ENCODE measurements at regions not wholly inside any gene's neighbourhood (a gene's known extent, or its start where the extent isn't known, plus 50 kb on each side); places are given as distances from the start of the nearest gene placed in this dataset.
"Not testable (repeated sequence)": the region's sequence is repeated elsewhere in the genome, so short reads cannot be mapped to it uniquely, and the experiment has no call there.

- TF ChIP-seq MAFK (IDR thresholded peaks at IDR 0.05; ENCODE audit: partially characterized antibody); HOXA7 (CRISPR knock-in tag; IDR thresholded peaks at IDR 0.05); HDAC2 (IDR thresholded peaks at IDR 0.05); CTCF (IDR thresholded peaks at IDR 0.05); POLR2AphosphoS2 (conservative IDR thresholded peaks at IDR 0.05; ENCODE audit: low read length); POLR2A (IDR thresholded peaks at IDR 0.05; ENCODE audit: low read length); CHD2 (IDR thresholded peaks at IDR 0.05; ENCODE audit: low read length, partially characterized antibody); MAX (IDR thresholded peaks at IDR 0.05); NR3C1 (IDR thresholded peaks at IDR 0.05); NFE2L2 (conservative IDR thresholded peaks at IDR 0.05; ENCODE audit: low read length); CBX8 (IDR thresholded peaks at IDR 0.05); RCOR1 (IDR thresholded peaks at IDR 0.05; ENCODE audit: low read depth, low read length); EP300 (IDR thresholded peaks at IDR 0.05): not testable (repeated sequence)
Measured at GRCh38 chr9:41663497-41664036, 465.7 kb downstream of the CNTNAP3B start.
